ENCODE measurements at regions not wholly inside any gene's neighbourhood (a gene's known extent, or its start where the extent isn't known, plus 50 kb on each side); places are given as distances from the start of the nearest gene placed in this dataset.

- TF ChIP-seq POLR2A (IDR thresholded peaks at IDR 0.05) (no peak), CTCF (IDR thresholded peaks at IDR 0.05) (no peak), EP300 (IDR thresholded peaks at IDR 0.05; ENCODE audit: low read depth) (no peak), POLR2AphosphoS5 (IDR thresholded peaks at IDR 0.05) (no peak)
Measured at GRCh38 chr21:28110074-28110473, 882.6 kb downstream of the LTN1 start.

Data from transverse colon (tissue), 4 donors.